ENCODE measurements at regions not wholly inside any gene's neighbourhood (a gene's known extent, or its start where the extent isn't known, plus 50 kb on each side); places are given as distances from the start of the nearest gene placed in this dataset.
A peak's percentile ranks its signal among the peaks of the same experiment; 100 is the strongest.

GRCh38 chr9:86731511-86732063, 215.7 kb downstream of the GAS1 start:
- no peak for FAIRE-seq
- DNase-seq (ENCODE audit: low spot score) = no peak

- DNase-seq (ENCODE audit: low spot score) (no peak), FAIRE-seq (no peak)
Observed at GRCh38 chr9:86730163-86730928, 217.0 kb downstream of the GAS1 start.

GRCh38 chr9:86724529-86724928, 222.8 kb downstream of the GAS1 start:
- DNase-seq (ENCODE audit: low spot score) (no peak), FAIRE-seq (no peak)

GRCh38 chr9:86723346-86723745, 224.0 kb downstream of the GAS1 start:
- FAIRE-seq (no peak), DNase-seq (ENCODE audit: low spot score) (no peak)

GRCh38 chr9:86722706-86723075, 224.6 kb downstream of the GAS1 start:
- FAIRE-seq (no peak), DNase-seq (ENCODE audit: low spot score) (no peak)

- FAIRE-seq (no peak), DNase-seq (ENCODE audit: low spot score) (peak; percentile 70)
Observed at GRCh38 chr9:86721843-86722705, 225.2 kb downstream of the GAS1 start.

GRCh38 chr9:86721226-86721781, 226.0 kb downstream of the GAS1 start:
- FAIRE-seq (no peak), DNase-seq (ENCODE audit: low spot score) (no peak)

- DNase-seq (ENCODE audit: low spot score) (no peak), FAIRE-seq (no peak)
Observed at GRCh38 chr9:86720639-86721225, 226.6 kb downstream of the GAS1 start.

- FAIRE-seq = no peak
- no peak for DNase-seq (ENCODE audit: low spot score)
Observed at GRCh38 chr9:86718388-86719049, 228.8 kb downstream of the GAS1 start.

GRCh38 chr9:86716326-86716922, 230.9 kb downstream of the GAS1 start:
- FAIRE-seq (no peak), DNase-seq (ENCODE audit: low spot score) (no peak)

GRCh38 chr9:86714999-86715398, 232.3 kb downstream of the GAS1 start:
- DNase-seq (ENCODE audit: low spot score) = no peak
- FAIRE-seq = no peak

- FAIRE-seq = no peak
- DNase-seq (ENCODE audit: low spot score) = no peak
Observed at GRCh38 chr9:86713970-86714369, 233.3 kb downstream of the GAS1 start.

- FAIRE-seq (no peak), DNase-seq (ENCODE audit: low spot score) (no peak)
Observed at GRCh38 chr9:86713470-86713869, 233.8 kb downstream of the GAS1 start.

GRCh38 chr9:86708918-86709835, 238.1 kb downstream of the GAS1 start:
- FAIRE-seq (no peak), DNase-seq (ENCODE audit: low spot score) (no peak)

GRCh38 chr9:86707932-86708510, 239.3 kb downstream of the GAS1 start:
- no peak for FAIRE-seq
- no peak for DNase-seq (ENCODE audit: low spot score)

- DNase-seq (ENCODE audit: low spot score) (no peak), FAIRE-seq (no peak)
Observed at GRCh38 chr9:86706391-86706790, 240.9 kb downstream of the GAS1 start.

GRCh38 chr9:86705490-86705889, 241.8 kb downstream of the GAS1 start:
- FAIRE-seq (no peak), DNase-seq (ENCODE audit: low spot score) (no peak)

- no peak for FAIRE-seq
- no peak for DNase-seq (ENCODE audit: low spot score)
Observed at GRCh38 chr9:86703346-86703745, 244.0 kb downstream of the GAS1 start.

- FAIRE-seq (no peak), DNase-seq (ENCODE audit: low spot score) (no peak)
Observed at GRCh38 chr9:86700629-86701028, 246.7 kb downstream of the GAS1 start.
